ENCODE measurements at regions not wholly inside any gene's neighbourhood (a gene's known extent, or its start where the extent isn't known, plus 50 kb on each side); places are given as distances from the start of the nearest gene placed in this dataset.

- no peak overlapping the region for H3K4me2 ChIP-seq
- no peak overlapping the region for H3K27ac ChIP-seq (ENCODE audit: low read depth in 2 of 2, low read length in 1 of 2)
- no peak for DNase-seq
- no peak overlapping the region for H3K9ac ChIP-seq
- H3K79me2 ChIP-seq (ENCODE audit: insufficient read depth) = no peaks in the 10 kb centered on the region
- H3K36me3 ChIP-seq (replicated peaks in 1 of 2; ENCODE audit: control insufficient read depth in 1 of 2, insufficient read depth in 2 of 2, low read length in 1 of 2) = no peaks in the 10 kb centered on the region
- POLR2A ChIA-PET = no interaction called here
- H3K9me3 ChIP-seq = no peaks in the 10 kb centered on the region
- TF ChIP-seq MAX (IDR thresholded peaks at IDR 0.05; ENCODE audit: low read depth) (no peak), YY1 (IDR thresholded peaks at IDR 0.05; ENCODE audit: low read depth) (no peak), MEF2A (IDR thresholded peaks at IDR 0.05; ENCODE audit: borderline replicate concordance, low read depth) (no peak), REST (IDR thresholded peaks at IDR 0.05; ENCODE audit: low read depth, low read length) (no peak), ELF1 (IDR thresholded peaks at IDR 0.05) (no peak), PBX3 (IDR thresholded peaks at IDR 0.05) (no peak), JUND (IDR thresholded peaks at IDR 0.05) (no peak), TAF1 (IDR thresholded peaks at IDR 0.05; ENCODE audit: borderline replicate concordance, low read depth, low read length) (no peak), RCOR1 (IDR thresholded peaks at IDR 0.05; ENCODE audit: low read length) (no peak), MXI1 (IDR thresholded peaks at IDR 0.05; ENCODE audit: low read depth, low read length) (no peak), EZH2phosphoT487 (IDR thresholded peaks at IDR 0.05; ENCODE audit: borderline replicate concordance, low read depth) (no peak), GABPA (IDR thresholded peaks at IDR 0.05; ENCODE audit: low read depth) (no peak), EP300 (IDR thresholded peaks at IDR 0.05; ENCODE audit: borderline replicate concordance in 1 of 2, low read depth in 1 of 2, low read length in 1 of 2) (no peak), CTCF (IDR thresholded peaks at IDR 0.05) (no peak), CHD2 (IDR thresholded peaks at IDR 0.05; ENCODE audit: low read length, partially characterized antibody) (no peak), RXRA (IDR thresholded peaks at IDR 0.05; ENCODE audit: borderline replicate concordance, low read depth) (no peak), TEAD4 (IDR thresholded peaks at IDR 0.05; ENCODE audit: borderline replicate concordance, insufficient read depth) (no peak), FOSL2 (IDR thresholded peaks at IDR 0.05; ENCODE audit: borderline replicate concordance, low read depth) (no peak), SIN3A (IDR thresholded peaks at IDR 0.05; ENCODE audit: borderline replicate concordance, low read depth, low read length) (no peak)
- TF ChIP-seq, protein P1, sequence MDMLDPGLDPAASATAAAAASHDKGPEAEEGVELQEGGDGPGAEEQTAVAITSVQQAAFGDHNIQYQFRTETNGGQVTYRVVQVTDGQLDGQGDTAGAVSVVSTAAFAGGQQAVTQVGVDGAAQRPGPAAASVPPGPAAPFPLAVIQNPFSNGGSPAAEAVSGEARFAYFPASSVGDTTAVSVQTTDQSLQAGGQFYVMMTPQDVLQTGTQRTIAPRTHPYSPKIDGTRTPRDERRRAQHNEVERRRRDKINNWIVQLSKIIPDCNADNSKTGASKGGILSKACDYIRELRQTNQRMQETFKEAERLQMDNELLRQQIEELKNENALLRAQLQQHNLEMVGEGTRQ (IDR thresholded peaks at IDR 0.05; ENCODE audit: borderline replicate concordance, low read depth, low read length) = no peak
- 0% methylated on average over 1 of the region's 1 CpG for WGBS (ENCODE audit: low lambda C conversion rate)
- H3K27me3 ChIP-seq (ENCODE audit: insufficient read depth) = no peaks in the 10 kb centered on the region
- H3K4me1 ChIP-seq (ENCODE audit: control insufficient read depth in 1 of 2, insufficient read depth in 2 of 2, low read depth in 1 of 2, low read length in 1 of 2) = no peaks in the 10 kb centered on the region
- no peaks in the 10 kb centered on the region for H4K20me1 ChIP-seq (ENCODE audit: insufficient read depth)
- H3K9me2 ChIP-seq = no peaks in the 10 kb centered on the region
- H3K4me3 ChIP-seq (ENCODE audit: low read depth in 2 of 2, low read length in 1 of 2) = no peak overlapping the region
- CTCF ChIA-PET = no interaction called here
- no peaks in the 10 kb centered on the region for H3F3A ChIP-seq (replicated peaks; ENCODE audit: insufficient read depth)
- H2AFZ ChIP-seq (ENCODE audit: low read depth) = no peak overlapping the region
Observed at GRCh38 chr2:198452327-198452726, 647.9 kb downstream of the PLCL1 start.
